ENCODE measurements at regions not wholly inside any gene's neighbourhood (a gene's known extent, or its start where the extent isn't known, plus 50 kb on each side); places are given as distances from the start of the nearest gene placed in this dataset.

GRCh38 chr14:99101855-99102461 lies 170.0 kb downstream of the BCL11B start:
- Histone ChIP-seq H3K27me3 (ENCODE audit: insufficient read depth, low read depth, severe bottlenecking) (peaks cover 52% of the 10 kb centered on the region), H3K9me3 (ENCODE audit: severe bottlenecking) (peaks cover 5% of the 10 kb centered on the region), H3K27ac (no peak overlapping the region), H3K4me3 (ENCODE audit: low read depth, low read length) (no peak overlapping the region), H3K36me3 (no peaks in the 10 kb centered on the region)
- TF ChIP-seq CTCF (IDR thresholded peaks at IDR 0.05; ENCODE audit: low read depth, low read length), result no peak
- DNase-seq, result no peak

DNA sequence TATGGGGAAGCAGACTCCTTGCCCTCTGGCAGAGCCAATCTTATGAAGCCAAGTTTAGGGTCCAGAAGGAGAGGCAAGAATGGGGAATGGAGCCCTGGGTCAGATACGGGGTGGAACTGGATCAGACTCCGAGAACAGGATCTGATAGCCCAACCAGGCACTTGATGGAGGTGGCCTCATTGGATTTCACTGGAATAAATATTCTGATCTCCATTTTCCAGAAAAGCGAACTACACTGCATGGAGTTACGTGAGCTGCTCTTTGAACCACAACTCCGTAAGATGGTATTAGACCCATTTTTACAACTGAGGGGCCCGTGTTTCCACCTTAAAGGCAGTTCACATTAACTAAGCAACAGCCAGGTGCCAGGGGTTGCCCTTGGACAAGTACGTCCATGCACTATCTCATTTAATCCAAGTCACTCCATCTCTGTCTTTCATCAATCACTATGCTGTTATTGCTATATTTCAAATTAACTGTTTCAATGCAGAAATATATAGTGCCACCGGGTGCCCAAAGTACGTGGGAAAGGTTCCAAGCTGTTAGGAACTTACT lies 155.2 kb downstream of the BCL11B start:
- Histone ChIP-seq H3K4me3 (ENCODE audit: low read depth, low read length) (no peak overlapping the region), H3K27ac (no peak overlapping the region), H3K27me3 (ENCODE audit: insufficient read depth, low read depth, severe bottlenecking) (peaks cover 74% of the 10 kb centered on the region), H3K36me3 (no peaks in the 10 kb centered on the region), H3K9me3 (ENCODE audit: severe bottlenecking) (no peaks in the 10 kb centered on the region)
- no peak for DNase-seq
- no peak for TF ChIP-seq CTCF (IDR thresholded peaks at IDR 0.05; ENCODE audit: low read depth, low read length)

DNA sequence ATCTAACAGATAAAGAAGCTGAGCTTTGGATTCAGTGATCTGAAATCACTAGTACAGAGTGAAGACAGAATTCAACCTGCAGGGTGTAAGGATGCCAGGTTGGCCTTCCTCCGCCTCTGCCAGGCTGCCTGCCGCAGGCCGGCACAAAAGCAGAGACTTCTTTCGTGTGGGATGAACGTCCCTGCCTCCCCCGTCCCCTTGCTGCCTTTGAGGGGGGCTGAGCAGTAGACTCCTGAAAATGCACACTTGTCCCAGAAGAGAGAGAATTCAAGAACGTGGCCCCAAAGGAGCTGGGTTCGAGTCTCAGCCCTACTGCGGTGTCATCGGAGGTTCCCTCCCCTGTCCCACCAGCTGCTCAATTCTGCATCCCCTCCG lies 154.3 kb downstream of the BCL11B start:
- H3K36me3 ChIP-seq, result no peaks in the 10 kb centered on the region
- TF ChIP-seq CTCF (IDR thresholded peaks at IDR 0.05; ENCODE audit: low read depth, low read length), result no peak
- H3K27me3 ChIP-seq (ENCODE audit: insufficient read depth, low read depth, severe bottlenecking), result peaks cover 81% of the 10 kb centered on the region
- no peak overlapping the region for H3K27ac ChIP-seq
- no peaks in the 10 kb centered on the region for H3K9me3 ChIP-seq (ENCODE audit: severe bottlenecking)
- H3K4me3 ChIP-seq (ENCODE audit: low read depth, low read length), result no peak overlapping the region
- DNase-seq, result no peak

GRCh38 chr14:99118046-99118721 lies 153.8 kb downstream of the BCL11B start:
- DNase-seq, result no peak
- H3K9me3 ChIP-seq (ENCODE audit: severe bottlenecking), result no peaks in the 10 kb centered on the region
- H3K4me3 ChIP-seq (ENCODE audit: low read depth, low read length), result no peak overlapping the region
- peaks cover 80% of the 10 kb centered on the region for H3K27me3 ChIP-seq (ENCODE audit: insufficient read depth, low read depth, severe bottlenecking)
- TF ChIP-seq CTCF (IDR thresholded peaks at IDR 0.05; ENCODE audit: low read depth, low read length), result no peak
- H3K27ac ChIP-seq, result no peak overlapping the region
- H3K36me3 ChIP-seq, result no peaks in the 10 kb centered on the region

- Histone ChIP-seq H3K27ac (no peak overlapping the region), H3K4me3 (ENCODE audit: low read depth, low read length) (no peak overlapping the region), H3K9me3 (ENCODE audit: severe bottlenecking) (no peaks in the 10 kb centered on the region), H3K27me3 (ENCODE audit: insufficient read depth, low read depth, severe bottlenecking) (peaks cover 83% of the 10 kb centered on the region), H3K36me3 (no peaks in the 10 kb centered on the region)
- TF ChIP-seq CTCF (IDR thresholded peaks at IDR 0.05; ENCODE audit: low read depth, low read length), result no peak
- DNase-seq, result no peak
These were observed 153.1 kb downstream of the BCL11B start for GRCh38 chr14:99118946-99119345.
